ENCODE measurements at regions not wholly inside any gene's neighbourhood (a gene's known extent, or its start where the extent isn't known, plus 50 kb on each side); places are given as distances from the start of the nearest gene placed in this dataset.

DNA sequence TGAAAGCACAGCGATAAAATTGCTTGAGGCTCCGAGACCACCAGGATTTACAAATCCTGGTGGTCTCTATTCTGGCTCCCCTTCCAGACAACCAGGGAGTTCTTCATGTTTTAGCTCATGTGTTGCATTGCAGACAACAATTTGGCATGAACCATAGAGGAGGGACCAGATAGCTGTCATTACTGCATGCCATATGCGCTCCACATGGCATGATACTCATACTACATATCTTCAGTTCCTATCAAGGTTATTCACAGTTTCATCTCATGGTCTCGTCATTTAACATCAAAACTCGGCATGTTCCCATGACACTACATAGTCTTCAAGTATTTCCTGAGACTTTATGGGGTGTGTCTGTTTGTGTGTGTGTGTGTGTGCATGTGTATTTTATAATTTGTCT, 220.3 kb downstream of the OR13H1 start:
- TF ChIP-seq, protein P1, sequence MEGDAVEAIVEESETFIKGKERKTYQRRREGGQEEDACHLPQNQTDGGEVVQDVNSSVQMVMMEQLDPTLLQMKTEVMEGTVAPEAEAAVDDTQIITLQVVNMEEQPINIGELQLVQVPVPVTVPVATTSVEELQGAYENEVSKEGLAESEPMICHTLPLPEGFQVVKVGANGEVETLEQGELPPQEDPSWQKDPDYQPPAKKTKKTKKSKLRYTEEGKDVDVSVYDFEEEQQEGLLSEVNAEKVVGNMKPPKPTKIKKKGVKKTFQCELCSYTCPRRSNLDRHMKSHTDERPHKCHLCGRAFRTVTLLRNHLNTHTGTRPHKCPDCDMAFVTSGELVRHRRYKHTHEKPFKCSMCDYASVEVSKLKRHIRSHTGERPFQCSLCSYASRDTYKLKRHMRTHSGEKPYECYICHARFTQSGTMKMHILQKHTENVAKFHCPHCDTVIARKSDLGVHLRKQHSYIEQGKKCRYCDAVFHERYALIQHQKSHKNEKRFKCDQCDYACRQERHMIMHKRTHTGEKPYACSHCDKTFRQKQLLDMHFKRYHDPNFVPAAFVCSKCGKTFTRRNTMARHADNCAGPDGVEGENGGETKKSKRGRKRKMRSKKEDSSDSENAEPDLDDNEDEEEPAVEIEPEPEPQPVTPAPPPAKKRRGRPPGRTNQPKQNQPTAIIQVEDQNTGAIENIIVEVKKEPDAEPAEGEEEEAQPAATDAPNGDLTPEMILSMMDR (IDR thresholded peaks at IDR 0.05; ENCODE audit: low read depth, low read length), result no peak
- TF ChIP-seq POLR2A (IDR thresholded peaks at IDR 0.05; ENCODE audit: extremely low read depth, insufficient read length) (no peak), MAX (IDR thresholded peaks at IDR 0.05; ENCODE audit: low read depth, low read length) (no peak)

Data from NB4 (cell line).